H1 (cell line): ENCODE measurements at regions not wholly inside any gene's neighbourhood (a gene's known extent, or its start where the extent isn't known, plus 50 kb on each side); places are given as distances from the start of the nearest gene placed in this dataset.

Experiments used
- CTCF ChIA-PET: fragments of 300-600 bp; sonication (Branson Sonifier 250); formaldehyde crosslinking; loops from one replicate; lab custom pipeline; 2021; ENCODE audit not compliant: partially characterized antibody; lab: Charles Lee
- POLR2A ChIA-PET: fragments of 300-600 bp; sonication (Branson Sonifier 250); formaldehyde crosslinking; loops from one replicate; lab custom pipeline; 2021; ENCODE audit warnings: inconsistent platforms; ENCODE audit not compliant: partially characterized antibody; lab: Charles Lee
- DNase-seq, 2 experiments: peaks; one replicate each; pipeline versions ENCODE4 v3.0.0 to v3.0.0-alpha.2; 2010 to 2022; ENCODE audit warnings: low spot score in 2 of 2, low read depth in 1 of 2, mixed read lengths in 1 of 2
- FAIRE-seq: peaks from 2 replicates; lab custom pipeline; 2011; peaks lifted over from hg19 to GRCh38; lab: Jason Lieb, UNC
- H2AFZ ChIP-seq: 2 replicates; pipeline ENCODE4 v1.8.1; 2012; ENCODE audit warnings: low read length, inconsistent platforms
- H2AK5ac ChIP-seq: 2 replicates; pipeline ENCODE4 v1.6.1; 2013; ENCODE audit warnings: low read depth, low read length
- H2BK120ac ChIP-seq: replicated peaks from 2 replicates; pipeline ENCODE3; 2013; ENCODE audit warnings: low read depth, low read length, inconsistent platforms
- H2BK12ac ChIP-seq: 2 replicates; pipeline ENCODE4 v1.6.1; 2013; ENCODE audit warnings: low read depth, low read length
- H2BK15ac ChIP-seq: 2 replicates; pipeline ENCODE4 v1.6.1; 2013; ENCODE audit warnings: low read length
- H2BK20ac ChIP-seq: 2 replicates; pipeline ENCODE4 v1.6.1; 2013; ENCODE audit warnings: low read length
- H2BK5ac ChIP-seq: 2 replicates; pipeline ENCODE4 v1.6.1; 2013; ENCODE audit warnings: low read depth, low read length
- H3K14ac ChIP-seq: 2 replicates; pipeline ENCODE4 v1.6.1; 2013; ENCODE audit warnings: inconsistent platforms; ENCODE audit not compliant: insufficient read length
- H3K18ac ChIP-seq: 2 replicates; pipeline ENCODE4 v1.6.1; 2013; ENCODE audit warnings: low read length; ENCODE audit errors: extremely low read depth
- H3K23ac ChIP-seq: 2 replicates; pipeline ENCODE4 v1.6.1; 2013; ENCODE audit warnings: inconsistent platforms; ENCODE audit not compliant: insufficient read length
- H3K23me2 ChIP-seq: 2 replicates; pipeline ENCODE4 v1.6.1; 2013; ENCODE audit warnings: low read depth, low read length
- H3K27ac ChIP-seq: 2 replicates; pipeline ENCODE4 v1.6.1; 2011; ENCODE audit warnings: low read depth, low read length, inconsistent platforms
- H3K27me3 ChIP-seq, 4 experiments: replicated peaks in 1 of 4; 1 replicate in 1 of 4; 2 replicates in 3 of 4; pipeline versions ENCODE4 v1.6.1 to v1.8.1; 2011 to 2013; ENCODE audit warnings: low read length in 3 of 4, mild to moderate bottlenecking in 3 of 4, inconsistent platforms in 2 of 4, mixed read lengths in 2 of 4, moderate library complexity in 1 of 4; ENCODE audit not compliant: control insufficient read depth in 3 of 4, insufficient read depth in 3 of 4; ENCODE audit errors: extremely low read depth in 1 of 4
- H3K36me3 ChIP-seq, 4 experiments: 2 replicates each; pipeline versions ENCODE4 v1.6.1 to v1.8.1; 2011 to 2013; ENCODE audit warnings: mild to moderate bottlenecking in 4 of 4, low read length in 3 of 4, moderate library complexity in 2 of 4, control low read depth in 1 of 4, inconsistent platforms in 1 of 4; ENCODE audit not compliant: insufficient read depth in 4 of 4, control insufficient read depth in 2 of 4
- H3K4ac ChIP-seq: replicated peaks from 2 replicates; pipeline ENCODE3; 2013; ENCODE audit warnings: low read length, low read depth, mixed read lengths, inconsistent platforms; ENCODE audit not compliant: insufficient read length
- H3K4me1 ChIP-seq, 4 experiments: replicated peaks in 1 of 4; 1 replicate in 1 of 4; 2 replicates in 3 of 4; pipeline versions ENCODE4 v1.6.1 to v1.8.1; 2011 to 2013; ENCODE audit warnings: low read length in 3 of 4, inconsistent platforms in 2 of 4, mixed read lengths in 1 of 4; ENCODE audit not compliant: insufficient read depth in 4 of 4, control insufficient read depth in 3 of 4
- H3K4me2 ChIP-seq, 2 experiments: 2 replicates each; pipeline versions ENCODE4 v1.6.1 to v1.8.1; 2011 to 2013; ENCODE audit warnings: low read depth in 2 of 2, low read length in 2 of 2, control low read depth in 1 of 2, inconsistent platforms in 1 of 2, mild to moderate bottlenecking in 1 of 2; ENCODE audit not compliant: insufficient read depth in 1 of 2
- H3K4me3 ChIP-seq, 4 experiments: fragments of 200-600, 300-600 bp in 1 of 4; sonication (generic), shearing (Covaris generic), sonication (Bioruptor Twin) in 1 of 4; 2 replicates each; pipeline versions ENCODE4 v1.5.1 to v1.8.1; 2011 to 2016; ENCODE audit warnings: low read length in 4 of 4, low read depth in 3 of 4, control low read depth in 2 of 4, inconsistent platforms in 2 of 4, mild to moderate bottlenecking in 2 of 4, mixed read lengths in 1 of 4, moderate library complexity in 1 of 4; ENCODE audit not compliant: insufficient read depth in 2 of 4; ENCODE audit errors: extremely low read depth in 1 of 4
- H3K56ac ChIP-seq: replicated peaks from 2 replicates; pipeline ENCODE3; 2013; ENCODE audit warnings: low read depth, mild to moderate bottlenecking, mixed read lengths, low read length, inconsistent platforms; ENCODE audit not compliant: insufficient read length
- H3K79me1 ChIP-seq: 2 replicates; pipeline ENCODE4 v1.6.1; 2013; ENCODE audit warnings: low read depth, low read length, control low read depth
- H3K79me2 ChIP-seq, 2 experiments: 2 replicates each; pipeline versions ENCODE4 v1.6.1 to v1.8.1; 2012 to 2013; ENCODE audit warnings: low read length in 2 of 2, mild to moderate bottlenecking in 2 of 2, inconsistent platforms in 1 of 2; ENCODE audit not compliant: insufficient read depth in 2 of 2, control insufficient read depth in 1 of 2
- H3K9ac ChIP-seq, 4 experiments: replicated peaks in 1 of 4; 1 replicate in 1 of 4; 2 replicates in 3 of 4; pipeline versions ENCODE4 v1.6.1 to v1.8.1; 2011 to 2013; ENCODE audit warnings: low read depth in 3 of 4, low read length in 3 of 4, control low read depth in 2 of 4, mild to moderate bottlenecking in 2 of 4, moderate library complexity in 2 of 4, inconsistent platforms in 1 of 4; ENCODE audit errors: extremely low read depth in 1 of 4
- H3K9me3 ChIP-seq, 2 experiments: 2 replicates each; pipeline versions ENCODE4 v1.6.1 to v1.8.1; 2012 to 2013; ENCODE audit warnings: mild to moderate bottlenecking in 2 of 2, moderate library complexity in 2 of 2, control low read depth in 1 of 2, inconsistent platforms in 1 of 2, low read depth in 1 of 2, low read length in 1 of 2, mixed read lengths in 1 of 2; ENCODE audit not compliant: insufficient read depth in 2 of 2
- H4K20me1 ChIP-seq, 2 experiments: replicated peaks in 1 of 2; 2 replicates each; pipeline versions ENCODE3 to v1.8.1; 2011 to 2013; ENCODE audit warnings: inconsistent platforms in 2 of 2, low read length in 2 of 2, mild to moderate bottlenecking in 1 of 2; ENCODE audit not compliant: insufficient read depth in 2 of 2, control insufficient read depth in 1 of 2
- H4K5ac ChIP-seq: 2 replicates; pipeline ENCODE4 v1.6.1; 2013; ENCODE audit warnings: low read length, low read depth, mixed read lengths, inconsistent platforms; ENCODE audit not compliant: insufficient read length
- H4K8ac ChIP-seq: 2 replicates; pipeline ENCODE4 v1.8.0; 2013; ENCODE audit warnings: mild to moderate bottlenecking, moderate library complexity, low read length, inconsistent platforms; ENCODE audit not compliant: insufficient read depth; ENCODE audit errors: extremely low read depth
- H4K91ac ChIP-seq: replicated peaks from 2 replicates; pipeline ENCODE3; 2013; ENCODE audit warnings: low read length, mixed read lengths, inconsistent platforms; ENCODE audit not compliant: insufficient read length
- EGR1 ChIP-seq: IDR thresholded peaks from 2 replicates; pipeline ENCODE4 v1.6.1; 2011; ENCODE audit warnings: low read depth, low read length, borderline replicate concordance
- GTF2F1 ChIP-seq: IDR thresholded peaks from 2 replicates; pipeline ENCODE4 v1.6.1; 2012; ENCODE audit warnings: low read depth, low read length, improper control_type of control experiment, borderline replicate concordance
- KDM1A ChIP-seq: fragments of 200-600, 300-600 bp; sonication (generic); IDR thresholded peaks from 2 replicates; pipeline ENCODE4 v1.7.1; 2016; ENCODE audit warnings: mild to moderate bottlenecking, low read length, borderline replicate concordance
- NRF1 ChIP-seq: IDR thresholded peaks from 2 replicates; pipeline ENCODE4 v1.6.1; 2011; ENCODE audit warnings: mild to moderate bottlenecking, low read depth, low read length, improper control_type of control experiment
- POLR2AphosphoS5 ChIP-seq: IDR thresholded peaks from 2 replicates; pipeline ENCODE4 v1.6.1; 2011; ENCODE audit warnings: low read depth, low read length
- POU5F1 ChIP-seq: IDR thresholded peaks from 2 replicates; pipeline ENCODE4 v1.6.1; 2011; ENCODE audit warnings: low read depth, mild to moderate bottlenecking, low read length, moderate library complexity
- RAD21 ChIP-seq, 2 experiments: IDR thresholded peaks in 1 of 2; conservative IDR thresholded peaks in 1 of 2; 2 replicates each; pipeline ENCODE4 v1.6.1; 2011; ENCODE audit warnings: low read depth in 2 of 2, low read length in 2 of 2, improper control_type of control experiment in 1 of 2, inconsistent platforms in 1 of 2, mild to moderate bottlenecking in 1 of 2, moderate library complexity in 1 of 2
- RNF2 ChIP-seq: fragments of 200-900, 300-1000 bp; sonication (generic); IDR thresholded peaks from 2 replicates; pipeline ENCODE4 v1.7.1; 2016; ENCODE audit warnings: borderline replicate concordance, low read depth, mild to moderate bottlenecking, antibody characterized with exemption, low read length; ENCODE audit not compliant: poor library complexity, severe bottlenecking; ENCODE audit errors: missing control alignments
- SP1 ChIP-seq: IDR thresholded peaks from 2 replicates; pipeline ENCODE4 v1.6.1; 2011; ENCODE audit warnings: low read depth, low read length
- SRF ChIP-seq: IDR thresholded peaks from 2 replicates; pipeline ENCODE4 v1.6.1; 2011; ENCODE audit warnings: mild to moderate bottlenecking, low read depth, low read length, moderate library complexity
- TBP ChIP-seq: IDR thresholded peaks from 2 replicates; pipeline ENCODE4 v1.6.1; 2011; ENCODE audit warnings: low read depth, low read length, improper control_type of control experiment
- ZNF274 ChIP-seq: IDR thresholded peaks from 2 replicates; pipeline ENCODE4 v1.7.0; 2012; ENCODE audit warnings: low read length, borderline replicate concordance; ENCODE audit errors: extremely low read depth
- WGBS, 2 experiments: shearing (Covaris generic) in 1 of 2; methylation state at CpG; one replicate each; pipeline versions ENCODE4 v1.1.6 to v1.1.7; 2013 to 2015; ENCODE audit warnings: low lambda C conversion rate in 2 of 2, mixed read lengths in 2 of 2, inconsistent platforms in 1 of 2, low coverage in 1 of 2, missing lambda C conversion rate in 1 of 2; ENCODE audit not compliant: insufficient replicate concordance in 2 of 2, insufficient coverage in 1 of 2, insufficient read length in 1 of 2; ENCODE audit errors: extremely low coverage in 1 of 2, missing lambda C conversion rate in 1 of 2; 5-methylcytosine and 5-hydroxymethylcytosine counted together
- TF ChIP-seq, protein P1 (sequence below): IDR thresholded peaks from 2 replicates; pipeline ENCODE4 v1.6.1; 2011; ENCODE audit warnings: low read depth, mild to moderate bottlenecking, low read length; ENCODE audit not compliant: insufficient read depth

DNA sequence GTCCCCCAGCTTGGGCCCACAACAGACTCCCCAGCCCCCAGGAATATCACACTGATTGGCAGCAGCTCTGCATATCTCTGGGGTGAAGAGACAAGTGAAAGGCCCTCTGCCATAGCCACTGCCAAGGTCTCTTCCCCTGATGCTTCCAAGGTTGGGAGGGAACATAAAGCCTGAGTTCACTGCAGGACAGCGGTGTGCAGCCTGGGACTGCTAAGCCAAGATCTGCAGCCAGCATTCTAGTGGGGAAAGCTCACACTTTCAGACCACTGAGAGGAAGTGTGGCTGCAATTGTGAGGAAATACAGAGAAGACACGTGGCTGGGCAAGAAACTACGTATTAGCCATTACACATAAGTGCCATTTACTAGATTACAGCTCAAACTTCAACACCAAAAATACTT lies 100.7 kb downstream of the MAIP1 start:
- Histone ChIP-seq H3K4me2 (no peak overlapping the region), H2AK5ac (no peak overlapping the region), H3K9me3 (0 out of 4 replicates have a peak, but pooled peaks cover 0 to 3% of the 10 kb centered on the region in 2 experiments), H2BK15ac (peak overlapping the region; percentile 50; the same call in 1 of the 2 replicates), H3K18ac (peak overlapping the region; percentile 75; the same call in 1 of the 2 replicates), H2BK120ac (no peak overlapping the region), H4K20me1 (no peaks in the 10 kb centered on the region), H3K4me1 (peaks cover 0 to 8% (median 0%) of the 10 kb centered on the region in 4 experiments; a peak in 1 of 7 replicates), H3K23ac (no peak overlapping the region), H2BK20ac (peak overlapping the region; percentile 63; the same call in 1 of the 2 replicates), H4K91ac (peak overlapping the region; percentile 2), H3K79me2 (no peaks in the 10 kb centered on the region), H3K23me2 (no peaks in the 10 kb centered on the region), H3K27me3 (no peaks in the 10 kb centered on the region), H2AFZ (no peak overlapping the region), H4K8ac (no peak overlapping the region), H3K4ac (no peak overlapping the region), H3K36me3 (peaks cover 0 to 5% (median 0%) of the 10 kb centered on the region in 4 experiments; a peak in 1 of 8 replicates), H3K9ac (no peak overlapping the region), H4K5ac (no peak overlapping the region), H3K56ac (no peak overlapping the region), H2BK12ac (peak overlapping the region; percentile 94), H2BK5ac (peak overlapping the region; percentile 96; the same call in 1 of the 2 replicates), H3K79me1 (no peaks in the 10 kb centered on the region), H3K27ac (no peak overlapping the region), H3K14ac (no peak overlapping the region), H3K4me3 (no peak overlapping the region)
- DNase-seq (no peak), FAIRE-seq (no peak)
- ChIA-PET POLR2A (interaction anchor here (1.0 to 1.3 kb wide), 2 partner anchors 143 to 250 kb away, joined by 3 read pairs; no protein-coding TSS in a partner anchor), CTCF (interaction anchor here (0.6 to 2.9 kb wide), 12 partner anchors 11 to 1760 kb away, joined by 3 to 15 read pairs (median 4); no protein-coding TSS in a partner anchor)
- WGBS, 2 experiments, result 93% methylated on average over 3 of the region's 3 CpGs; no CpG with 5 or more reads in 1 of the 2 experiments
- TF ChIP-seq SRF (no peak), POLR2AphosphoS5 (no peak), POU5F1 (no peak), GTF2F1 (no peak), RNF2 (no peak), TBP (no peak), RAD21 (IDR thresholded peaks at IDR 0.05 in 1 of 2, conservative IDR thresholded peaks at IDR 0.05 in 1 of 2; ENCODE audit: low read depth in 2 of 2, low read length in 2 of 2) (no peak), KDM1A (no peak), SP1 (no peak), ZNF274 (no peak), NRF1 (no peak), EGR1 (no peak)
- TF ChIP-seq, protein P1, sequence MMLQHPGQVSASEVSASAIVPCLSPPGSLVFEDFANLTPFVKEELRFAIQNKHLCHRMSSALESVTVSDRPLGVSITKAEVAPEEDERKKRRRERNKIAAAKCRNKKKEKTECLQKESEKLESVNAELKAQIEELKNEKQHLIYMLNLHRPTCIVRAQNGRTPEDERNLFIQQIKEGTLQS, result no peak
